Loucy (cell line): ENCODE measurements at regions not wholly inside any gene's neighbourhood (a gene's known extent, or its start where the extent isn't known, plus 50 kb on each side); places are given as distances from the start of the nearest gene placed in this dataset.

Source experiments
- EZH2phosphoT487 ChIP-seq: fragments of 200-600 bp; IDR thresholded peaks from 2 replicates; pipeline ENCODE4 v1.6.1; 2018; ENCODE audit warnings: antibody characterized with exemption, mild to moderate bottlenecking, moderate library complexity, borderline replicate concordance
- TF ChIP-seq, protein P1 (sequence below): fragments of 200-600 bp; sonication (generic); conservative IDR thresholded peaks from 2 replicates; pipeline ENCODE4 v1.5.1; 2014; ENCODE audit warnings: mild to moderate bottlenecking, antibody characterized with exemption, low read length

DNA sequence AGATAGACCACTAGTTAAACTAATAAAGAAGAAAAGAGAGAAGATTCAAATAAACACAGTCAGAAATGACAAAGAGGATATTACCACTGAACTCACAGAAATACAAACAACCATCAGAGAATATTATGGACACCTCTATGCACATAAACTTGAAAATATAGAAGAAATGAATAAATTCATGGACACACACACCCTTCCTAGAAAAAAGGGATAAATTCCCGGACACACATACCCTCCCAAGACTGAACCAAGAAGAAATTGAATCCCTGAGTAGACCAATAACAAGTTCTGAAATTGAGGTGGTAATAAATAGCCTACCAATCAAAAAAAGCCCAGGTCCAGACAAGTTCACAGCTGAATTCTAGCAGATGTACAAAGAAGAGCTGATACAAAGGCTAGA, 187.9 kb downstream of the SEC23A start:
- no peak for TF ChIP-seq EZH2phosphoT487
- TF ChIP-seq, protein P1, sequence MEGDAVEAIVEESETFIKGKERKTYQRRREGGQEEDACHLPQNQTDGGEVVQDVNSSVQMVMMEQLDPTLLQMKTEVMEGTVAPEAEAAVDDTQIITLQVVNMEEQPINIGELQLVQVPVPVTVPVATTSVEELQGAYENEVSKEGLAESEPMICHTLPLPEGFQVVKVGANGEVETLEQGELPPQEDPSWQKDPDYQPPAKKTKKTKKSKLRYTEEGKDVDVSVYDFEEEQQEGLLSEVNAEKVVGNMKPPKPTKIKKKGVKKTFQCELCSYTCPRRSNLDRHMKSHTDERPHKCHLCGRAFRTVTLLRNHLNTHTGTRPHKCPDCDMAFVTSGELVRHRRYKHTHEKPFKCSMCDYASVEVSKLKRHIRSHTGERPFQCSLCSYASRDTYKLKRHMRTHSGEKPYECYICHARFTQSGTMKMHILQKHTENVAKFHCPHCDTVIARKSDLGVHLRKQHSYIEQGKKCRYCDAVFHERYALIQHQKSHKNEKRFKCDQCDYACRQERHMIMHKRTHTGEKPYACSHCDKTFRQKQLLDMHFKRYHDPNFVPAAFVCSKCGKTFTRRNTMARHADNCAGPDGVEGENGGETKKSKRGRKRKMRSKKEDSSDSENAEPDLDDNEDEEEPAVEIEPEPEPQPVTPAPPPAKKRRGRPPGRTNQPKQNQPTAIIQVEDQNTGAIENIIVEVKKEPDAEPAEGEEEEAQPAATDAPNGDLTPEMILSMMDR, result no peak
